T-cell (primary cell): ENCODE measurements at regions not wholly inside any gene's neighbourhood (a gene's known extent, or its start where the extent isn't known, plus 50 kb on each side); places are given as distances from the start of the nearest gene placed in this dataset.

Experiments
- ATAC-seq, 4 experiments: fragments of 200-7000 bp in 3 of 4; fragments of 150-1000 bp in 1 of 4; cut with Tn5 transposase; replicated peaks in 1 of 4; 1 replicate in 3 of 4; 2 replicates in 1 of 4; pipeline ENCODE4 v1.10.0; 2021; ENCODE audit warnings: moderate library complexity in 3 of 4, mild to moderate bottlenecking in 2 of 4, moderate number of reproducible peaks in 1 of 4
- CTCF ChIA-PET, 2 donors: fragments of 300-600 bp; sonication (Branson Sonifier 250); formaldehyde crosslinking; loops; one replicate each; lab custom pipeline; 2022; ENCODE audit warnings: antibody characterized with exemption in 2 of 2; lab: Charles Lee
- POLR2A ChIA-PET, 2 donors: fragments of 300-600 bp; sonication (Branson Sonifier 250); formaldehyde crosslinking; loops; one replicate each; lab custom pipeline; 2022; ENCODE audit warnings: antibody characterized with exemption in 2 of 2; lab: Charles Lee
- DNase-seq, 35 experiments: peaks; one replicate each; pipeline versions ENCODE4 v3.0.0 to v3.0.0-alpha.2; 2013 to 2023
- H3K27ac ChIP-seq: one replicate; pipeline ENCODE4 v1.5.1; 2013; ENCODE audit warnings: low read length
- H3K27me3 ChIP-seq, 2 experiments: replicated peaks in 1 of 2; 1 replicate in 1 of 2; 2 replicates in 1 of 2; pipeline versions ENCODE4 v1.6.1 to v1.7.0; 2013; ENCODE audit warnings: low read length in 1 of 2, mixed read lengths in 1 of 2; ENCODE audit not compliant: control insufficient read depth in 2 of 2, insufficient read depth in 2 of 2; ENCODE audit errors: extremely low read depth in 1 of 2
- H3K36me3 ChIP-seq, 2 donors: 1 replicate in 1 of 2; 2 replicates in 1 of 2; pipeline versions ENCODE4 v1.6.1 to v1.7.0; 2013; ENCODE audit warnings: low read length in 1 of 2; ENCODE audit not compliant: control insufficient read depth in 2 of 2, insufficient read depth in 1 of 2; ENCODE audit errors: extremely low read depth in 1 of 2
- H3K4me1 ChIP-seq, 2 experiments: 1 replicate in 1 of 2; 2 replicates in 1 of 2; pipeline versions ENCODE4 v1.6.1 to v1.7.0; 2013; ENCODE audit warnings: low read length in 2 of 2, mixed read lengths in 1 of 2; ENCODE audit not compliant: insufficient read depth in 2 of 2, control insufficient read depth in 1 of 2; ENCODE audit errors: extremely low read depth in 1 of 2
- H3K4me3 ChIP-seq, 2 donors: 1 replicate in 1 of 2; 2 replicates in 1 of 2; pipeline versions ENCODE4 v1.5.1 to v1.7.0; 2013; ENCODE audit warnings: mild to moderate bottlenecking in 2 of 2, low read length in 1 of 2, moderate library complexity in 1 of 2; ENCODE audit not compliant: control insufficient read depth in 1 of 2; ENCODE audit errors: extremely low read depth in 1 of 2
- H3K9me3 ChIP-seq: 2 replicates; pipeline ENCODE4 v1.7.0; 2013
- H3K27ac Mint-ChIP-seq, 2 donors: one replicate each; pipeline ENCODE4 v1.8.0; 2020 to 2021; ENCODE audit warnings: mild to moderate bottlenecking in 2 of 2, mixed read lengths in 2 of 2
- H3K27me3 Mint-ChIP-seq, 2 donors: one replicate each; pipeline ENCODE4 v1.8.0; 2021 to 2022; ENCODE audit warnings: mixed read lengths in 2 of 2
- H3K36me3 Mint-ChIP-seq: one replicate; pipeline ENCODE4 v1.8.0; 2021; ENCODE audit warnings: mixed read lengths
- H3K4me1 Mint-ChIP-seq, 3 donors: one replicate each; pipeline ENCODE4 v1.8.0; 2020 to 2022; ENCODE audit warnings: mixed read lengths in 3 of 3, mild to moderate bottlenecking in 1 of 3
- H3K4me3 Mint-ChIP-seq, 3 donors: one replicate each; pipeline ENCODE4 v1.8.0; 2020 to 2022; ENCODE audit warnings: mild to moderate bottlenecking in 3 of 3, mixed read lengths in 3 of 3, moderate library complexity in 3 of 3
- H3K9me3 Mint-ChIP-seq, 3 donors: one replicate each; pipeline ENCODE4 v1.8.0; 2020 to 2022; ENCODE audit warnings: mixed read lengths in 3 of 3
- WGBS: methylation state at CpG from one replicate; pipeline ENCODE4 v1.1.5; 2013; ENCODE audit warnings: missing lambda C conversion rate; ENCODE audit not compliant: insufficient coverage; 5-methylcytosine and 5-hydroxymethylcytosine counted together

- H3K27me3 Mint-ChIP-seq: no peaks in the 10 kb centered on the region
- WGBS: 67% methylated on average over 1 of the region's 5 CpGs
These were observed 228.5 kb downstream of the RFC3 start for GRCh38 chr13:34046457-34046856.

GRCh38 chr13:34048652-34049051, 230.7 kb downstream of the RFC3 start:
- H3K4me3 ChIP-seq: no peak overlapping the region
- Mint-ChIP-seq H3K27ac (no peak overlapping the region), H3K36me3 (no peaks in the 10 kb centered on the region), H3K4me3 (no peak overlapping the region), H3K27me3 (no peaks in the 10 kb centered on the region), H3K9me3 (peaks cover 10 to 14% (median 13%) of the 10 kb centered on the region in 3 donors), H3K4me1 (no peaks in the 10 kb centered on the region)
- no peak for ATAC-seq
- H3K36me3 ChIP-seq: no peaks in the 10 kb centered on the region
- ChIA-PET CTCF (no interaction called here), POLR2A (no interaction called here)
- DNase-seq: no peak
- no peaks in the 10 kb centered on the region for H3K27me3 ChIP-seq
- H3K9me3 ChIP-seq: no peaks in the 10 kb centered on the region
- no CpG with 5 or more reads among the region's 2 CpGs for WGBS
- H3K27ac ChIP-seq: no peak overlapping the region
- no peaks in the 10 kb centered on the region for H3K4me1 ChIP-seq

More at GRCh38 chr13:34046457-34046856, 228.5 kb downstream of the RFC3 start:
- no peak overlapping the region for H3K4me3 ChIP-seq
- ChIA-PET CTCF (no interaction called here), POLR2A (no interaction called here)
- H3K4me1 ChIP-seq: no peaks in the 10 kb centered on the region
- peaks cover 0 to 4% (median 2%) of the 10 kb centered on the region in 3 donors for H3K9me3 Mint-ChIP-seq
- H3K36me3 ChIP-seq: no peaks in the 10 kb centered on the region
- ATAC-seq (no peak), DNase-seq (no peak)
- no peak overlapping the region for H3K27ac Mint-ChIP-seq
- no peak overlapping the region for H3K4me3 Mint-ChIP-seq
- H3K27me3 ChIP-seq: no peaks in the 10 kb centered on the region
- H3K27ac ChIP-seq: no peak overlapping the region
- H3K36me3 Mint-ChIP-seq: no peaks in the 10 kb centered on the region
- H3K9me3 ChIP-seq: no peaks in the 10 kb centered on the region
- H3K4me1 Mint-ChIP-seq: no peaks in the 10 kb centered on the region

GRCh38 chr13:34056733-34057258, 238.8 kb downstream of the RFC3 start:
- H3K27me3 ChIP-seq: no peaks in the 10 kb centered on the region
- DNase-seq: no peak
- Mint-ChIP-seq H3K27ac (no peak overlapping the region), H3K4me3 (no peak overlapping the region), H3K9me3 (peaks cover 9 to 11% (median 9%) of the 10 kb centered on the region in 3 donors), H3K27me3 (no peaks in the 10 kb centered on the region), H3K4me1 (no peaks in the 10 kb centered on the region), H3K36me3 (no peaks in the 10 kb centered on the region)
- H3K9me3 ChIP-seq: no peaks in the 10 kb centered on the region
- no peaks in the 10 kb centered on the region for H3K36me3 ChIP-seq
- H3K4me1 ChIP-seq: no peaks in the 10 kb centered on the region
- CTCF ChIA-PET: no interaction called here
- 80% methylated on average over 1 of the region's 1 CpG for WGBS
- H3K27ac ChIP-seq: no peak overlapping the region
- POLR2A ChIA-PET: no interaction called here
- H3K4me3 ChIP-seq: no peak overlapping the region
- ATAC-seq: no peak

GRCh38 chr13:34064456-34065205, 246.7 kb downstream of the RFC3 start:
- Histone ChIP-seq H3K36me3 (no peaks in the 10 kb centered on the region), H3K27me3 (peaks cover 0 to 3% of the 10 kb centered on the region in 2 experiments), H3K27ac (no peak overlapping the region), H3K4me1 (no peaks in the 10 kb centered on the region), H3K4me3 (no peak overlapping the region), H3K9me3 (no peaks in the 10 kb centered on the region)
- no peak for ATAC-seq
- peaks cover 0 to 1% of the 10 kb centered on the region in 2 donors for H3K27me3 Mint-ChIP-seq
- H3K9me3 Mint-ChIP-seq: peaks cover 0 to 3% (median 0%) of the 10 kb centered on the region in 3 donors
- WGBS: 44% methylated on average over 1 of the region's 2 CpGs
- H3K4me1 Mint-ChIP-seq: no peaks in the 10 kb centered on the region
- no peak overlapping the region for H3K4me3 Mint-ChIP-seq
- no peak for DNase-seq
- H3K27ac Mint-ChIP-seq: no peak overlapping the region
- ChIA-PET POLR2A (no interaction called here), CTCF (no interaction called here)
- no peaks in the 10 kb centered on the region for H3K36me3 Mint-ChIP-seq

GRCh38 chr13:34065928-34066327, 248.0 kb downstream of the RFC3 start:
- H3K4me3 Mint-ChIP-seq: no peak overlapping the region
- ATAC-seq (no peak), DNase-seq (no peak)
- H3K27me3 ChIP-seq: peaks cover 0 to 3% of the 10 kb centered on the region in 2 experiments
- H3K4me1 Mint-ChIP-seq: no peaks in the 10 kb centered on the region
- WGBS: no CpG with 5 or more reads among the region's 2 CpGs
- no peak overlapping the region for H3K27ac Mint-ChIP-seq
- H3K4me3 ChIP-seq: no peak overlapping the region
- H3K4me1 ChIP-seq: no peaks in the 10 kb centered on the region
- ChIA-PET POLR2A (no interaction called here), CTCF (interaction anchor here in 1 of 2 donors (0.6 kb wide), 1 partner anchor 75 kb away, joined by 3 read pairs; no protein-coding TSS in a partner anchor)
- H3K9me3 ChIP-seq: no peaks in the 10 kb centered on the region
- peaks cover 0 to 1% of the 10 kb centered on the region in 2 donors for H3K27me3 Mint-ChIP-seq
- no peaks in the 10 kb centered on the region for H3K36me3 ChIP-seq
- H3K36me3 Mint-ChIP-seq: no peaks in the 10 kb centered on the region
- peaks cover 0 to 5% (median 4%) of the 10 kb centered on the region in 3 donors for H3K9me3 Mint-ChIP-seq
- no peak overlapping the region for H3K27ac ChIP-seq

- Mint-ChIP-seq H3K4me1 (no peaks in the 10 kb centered on the region), H3K9me3 (peaks cover 3 to 8% (median 5%) of the 10 kb centered on the region in 3 donors), H3K4me3 (no peak overlapping the region), H3K36me3 (no peaks in the 10 kb centered on the region), H3K27ac (no peak overlapping the region), H3K27me3 (peaks cover 0 to 1% of the 10 kb centered on the region in 2 donors)
- no peaks in the 10 kb centered on the region for H3K4me1 ChIP-seq
- ATAC-seq (no peak), DNase-seq (no peak)
- CTCF ChIA-PET: interaction anchor here in 1 of 2 donors (0.6 kb wide), 1 partner anchor 74 kb away, joined by 3 read pairs; no protein-coding TSS in a partner anchor
- H3K9me3 ChIP-seq: no peaks in the 10 kb centered on the region
- no peak overlapping the region for H3K4me3 ChIP-seq
- POLR2A ChIA-PET: no interaction called here
- peaks cover 0 to 3% of the 10 kb centered on the region in 2 experiments for H3K27me3 ChIP-seq
- WGBS: no CpG with 5 or more reads among the region's 1 CpG
- H3K36me3 ChIP-seq: no peaks in the 10 kb centered on the region
- no peak overlapping the region for H3K27ac ChIP-seq
These were observed 248.4 kb downstream of the RFC3 start for GRCh38 chr13:34066344-34066743.
